NCI-H146 (cell line): ENCODE measurements at regions not wholly inside any gene's neighbourhood (a gene's known extent, or its start where the extent isn't known, plus 50 kb on each side); places are given as distances from the start of the nearest gene placed in this dataset.

Source experiments
- DNase-seq: peaks from one replicate; lab custom pipeline; 2025; lab: John Stamatoyannopoulos, UW

GRCh38 chr5:143761663-143762062 is 50.3 kb upstream of the HMHB1 start:
- no peak for DNase-seq

DNA sequence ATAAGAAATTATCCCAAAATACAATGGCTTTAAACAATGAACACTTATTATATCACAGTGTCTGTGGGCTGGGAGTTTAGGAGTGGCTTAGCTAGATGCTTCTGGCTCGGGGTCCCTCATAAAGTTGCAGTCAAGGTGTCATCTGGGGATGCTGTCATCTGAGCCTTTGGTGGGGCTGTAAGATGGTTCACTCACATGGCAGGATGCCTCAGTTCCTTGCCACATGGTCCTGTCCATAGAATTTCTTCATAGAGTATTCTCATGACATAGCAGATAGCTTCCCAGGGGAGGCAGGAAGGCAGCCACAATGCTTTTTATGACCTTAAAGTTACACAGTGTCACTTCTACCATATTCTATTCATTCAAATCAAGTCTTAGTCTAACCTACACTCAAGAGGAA is 51.2 kb upstream of the HMHB1 start:
- no peak for DNase-seq

DNA sequence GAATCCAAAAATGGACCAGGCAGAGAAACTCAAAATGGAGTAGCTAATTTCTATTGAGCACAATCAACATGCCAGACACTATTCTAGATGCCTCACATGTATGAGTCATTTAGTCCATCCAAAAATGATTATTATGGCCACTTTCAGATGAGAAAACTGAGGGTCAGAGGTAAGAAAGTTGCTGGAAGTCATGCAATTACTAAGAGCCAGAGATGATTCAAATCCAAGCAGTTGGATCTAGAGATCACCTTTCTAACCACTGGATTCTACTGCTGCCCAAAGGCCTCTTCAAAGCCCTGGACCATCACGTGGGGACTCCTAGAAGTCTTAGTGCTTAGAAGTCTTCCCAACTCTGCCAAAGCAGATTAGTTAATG is 51.8 kb upstream of the HMHB1 start:
- DNase-seq: no peak

DNA sequence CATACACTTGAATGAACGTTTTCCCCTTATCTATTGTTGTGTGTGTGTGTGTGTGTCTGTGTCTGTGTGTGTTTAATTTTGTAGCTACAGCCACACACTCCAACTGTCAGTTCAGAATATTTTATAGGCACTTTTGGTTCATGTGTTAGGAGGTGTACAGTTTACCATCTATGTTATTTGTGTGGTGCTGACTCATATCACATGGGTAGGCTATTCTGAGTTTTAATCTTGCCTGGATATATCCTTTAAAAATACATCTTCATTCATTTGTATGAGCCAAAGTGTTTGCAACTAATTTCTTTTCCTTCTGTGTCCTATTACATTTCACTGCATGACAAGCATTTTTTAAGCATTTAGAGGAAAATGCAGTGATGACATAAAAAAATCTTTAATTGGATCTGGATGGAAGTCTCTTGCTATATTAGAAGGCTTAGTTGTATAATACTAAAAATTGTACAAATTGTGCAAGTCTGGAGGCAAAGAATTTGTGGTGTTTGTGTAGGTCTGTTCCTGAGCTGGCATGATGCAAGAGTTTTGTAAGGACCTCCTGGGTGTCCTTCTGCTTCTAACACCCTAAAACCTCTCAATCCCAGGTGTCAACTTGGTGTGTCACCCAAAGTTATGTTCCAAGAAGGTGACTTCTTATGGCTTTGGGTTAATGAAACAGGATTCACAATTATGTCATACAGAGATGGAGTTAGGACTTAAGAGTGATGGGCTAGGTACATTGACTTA is 52.4 kb upstream of the HMHB1 start:
- no peak for DNase-seq

DNA sequence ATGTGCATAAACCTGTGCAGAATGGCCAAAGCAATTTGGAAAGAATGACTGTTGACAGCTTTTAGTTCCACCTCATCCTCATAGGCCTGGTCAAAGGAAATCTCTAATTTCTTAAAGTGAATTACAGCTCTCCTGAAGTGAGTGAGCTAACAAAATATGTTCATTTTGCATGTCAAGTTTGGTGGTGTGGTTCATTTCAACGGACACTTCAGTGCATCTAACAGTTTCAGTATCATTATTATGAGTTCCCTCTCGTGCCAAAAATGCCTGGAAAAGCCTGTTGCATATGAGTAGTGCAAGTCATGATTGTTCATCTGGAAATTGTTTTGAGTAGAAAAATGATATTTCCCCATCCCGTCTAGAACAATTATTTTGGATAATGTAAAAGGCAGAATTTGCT is 53.2 kb upstream of the HMHB1 start:
- DNase-seq: no peak

GRCh38 chr5:143758015-143758414 is 53.9 kb upstream of the HMHB1 start:
- no peak for DNase-seq

- DNase-seq: no peak
Observed at GRCh38 chr5:143757116-143757515, 54.8 kb upstream of the HMHB1 start.

DNA sequence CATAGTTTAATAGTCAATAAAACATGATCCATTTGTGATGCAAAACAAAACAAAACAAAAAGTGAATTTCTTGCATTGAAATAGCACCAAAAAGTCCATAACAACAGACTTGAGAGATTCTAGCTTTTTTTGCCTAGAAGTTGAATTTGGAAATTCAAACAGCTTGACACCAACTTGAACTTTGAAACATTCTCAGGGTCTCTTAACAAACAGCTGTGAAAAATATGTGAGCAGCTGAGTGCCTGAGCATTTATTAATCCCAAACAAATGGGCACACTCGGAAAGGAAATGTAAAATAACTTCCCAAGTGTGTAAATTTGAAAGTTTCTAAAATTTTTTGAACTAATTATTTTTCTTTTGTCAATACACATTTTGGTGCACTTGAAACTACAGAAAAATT is 56.0 kb upstream of the HMHB1 start:
- DNase-seq: no peak

DNA sequence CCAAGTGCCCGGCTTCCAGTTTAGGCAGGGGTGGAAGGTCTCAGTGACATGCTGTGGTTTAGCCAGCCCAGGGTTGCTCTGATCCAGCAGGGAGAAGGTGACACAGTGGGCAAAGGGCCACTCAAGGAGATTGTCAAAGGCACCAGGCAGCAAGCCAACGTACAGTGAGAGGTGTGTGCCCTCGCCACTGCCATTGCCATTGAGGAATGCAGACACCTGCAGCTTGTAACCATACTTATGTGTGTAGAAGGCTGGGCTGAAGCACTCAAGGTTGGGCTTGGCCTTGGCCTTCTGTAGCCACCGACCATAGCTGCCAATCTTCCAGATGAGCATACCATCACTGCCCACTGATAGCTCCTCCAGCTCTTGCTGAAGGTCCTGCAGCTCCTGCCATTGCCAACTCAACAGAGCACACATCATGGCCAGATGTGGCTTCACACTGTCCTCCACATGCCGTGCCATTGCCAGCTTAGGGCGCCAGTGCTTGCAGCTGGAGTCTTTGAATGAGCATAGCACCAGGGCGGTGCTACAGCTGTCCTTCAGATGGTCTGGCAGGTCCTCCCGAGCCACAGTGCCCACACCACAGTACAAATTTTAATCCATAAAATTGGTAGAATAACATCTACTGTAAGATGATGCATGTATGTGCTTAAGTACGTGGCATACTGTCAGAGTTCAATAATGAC is 59.7 kb upstream of the HMHB1 start:
- DNase-seq: no peak

DNA sequence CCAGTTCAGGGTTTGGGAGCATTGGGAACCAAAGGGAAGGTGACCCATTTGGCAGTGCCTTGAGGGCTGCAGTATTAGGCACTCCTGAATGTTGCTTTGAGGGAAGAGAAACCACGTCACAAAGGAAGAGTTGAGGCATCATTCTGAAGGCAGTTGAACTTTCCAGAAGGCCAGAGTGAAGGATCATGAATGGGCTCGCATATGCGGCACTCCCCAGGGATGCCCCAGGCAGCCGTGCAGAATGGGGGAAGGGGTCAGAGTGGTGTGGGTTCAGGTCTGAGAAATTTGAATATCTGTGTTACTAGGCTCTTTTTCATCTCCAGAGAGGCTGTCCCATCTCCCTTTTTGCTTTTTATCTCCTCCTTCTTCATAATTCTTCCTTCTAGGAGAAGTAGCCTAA is 60.6 kb upstream of the HMHB1 start:
- DNase-seq: no peak

GRCh38 chr5:143749581-143750205 is 62.3 kb upstream of the HMHB1 start:
- DNase-seq: no peak

DNA sequence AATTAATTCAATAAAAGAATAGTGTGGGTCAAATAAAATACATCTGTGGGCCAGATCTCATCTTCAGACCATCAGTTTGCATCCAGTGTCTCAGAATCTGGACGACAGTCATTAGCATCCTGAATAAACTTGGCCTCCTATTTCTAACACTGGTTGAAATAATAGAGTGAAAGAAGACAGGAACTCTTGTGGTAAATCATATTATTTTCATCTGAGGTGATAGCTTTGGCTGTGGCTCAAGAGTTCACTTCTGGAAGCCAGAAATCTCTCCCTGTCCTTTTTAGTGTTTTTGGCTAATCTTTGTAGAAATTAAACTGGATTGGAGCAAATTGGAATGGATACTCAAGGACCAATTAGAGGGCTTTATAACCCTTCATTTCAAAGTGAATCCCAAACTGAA is 63.4 kb upstream of the HMHB1 start:
- DNase-seq: no peak

- no peak for DNase-seq
Observed at GRCh38 chr5:143742951-143743350, 69.0 kb upstream of the HMHB1 start.

- DNase-seq: no peak
Observed at GRCh38 chr5:143741421-143741820, 70.5 kb upstream of the HMHB1 start.

DNA sequence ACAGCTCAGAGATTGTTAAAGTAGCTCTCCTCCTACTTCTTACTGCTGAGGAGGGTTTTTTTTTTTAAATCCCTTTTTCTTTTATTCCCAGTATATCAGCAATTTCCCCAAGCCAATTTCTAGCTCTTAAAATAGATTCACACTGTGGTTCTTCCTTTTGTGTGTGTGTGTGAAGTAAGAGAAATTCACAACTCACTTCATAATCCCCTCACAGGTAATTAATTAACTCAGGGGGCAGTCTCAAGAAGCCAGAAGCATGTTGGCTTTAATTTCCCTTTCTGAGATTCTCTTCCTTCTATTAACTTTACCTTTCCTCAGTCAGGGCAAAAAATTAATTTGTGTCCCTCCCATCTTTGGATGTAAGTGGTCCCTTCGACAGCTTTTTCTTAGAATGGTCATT is 71.0 kb upstream of the HMHB1 start:
- DNase-seq: no peak

- DNase-seq: no peak
Observed at GRCh38 chr5:143739746-143740145, 72.2 kb upstream of the HMHB1 start.

DNA sequence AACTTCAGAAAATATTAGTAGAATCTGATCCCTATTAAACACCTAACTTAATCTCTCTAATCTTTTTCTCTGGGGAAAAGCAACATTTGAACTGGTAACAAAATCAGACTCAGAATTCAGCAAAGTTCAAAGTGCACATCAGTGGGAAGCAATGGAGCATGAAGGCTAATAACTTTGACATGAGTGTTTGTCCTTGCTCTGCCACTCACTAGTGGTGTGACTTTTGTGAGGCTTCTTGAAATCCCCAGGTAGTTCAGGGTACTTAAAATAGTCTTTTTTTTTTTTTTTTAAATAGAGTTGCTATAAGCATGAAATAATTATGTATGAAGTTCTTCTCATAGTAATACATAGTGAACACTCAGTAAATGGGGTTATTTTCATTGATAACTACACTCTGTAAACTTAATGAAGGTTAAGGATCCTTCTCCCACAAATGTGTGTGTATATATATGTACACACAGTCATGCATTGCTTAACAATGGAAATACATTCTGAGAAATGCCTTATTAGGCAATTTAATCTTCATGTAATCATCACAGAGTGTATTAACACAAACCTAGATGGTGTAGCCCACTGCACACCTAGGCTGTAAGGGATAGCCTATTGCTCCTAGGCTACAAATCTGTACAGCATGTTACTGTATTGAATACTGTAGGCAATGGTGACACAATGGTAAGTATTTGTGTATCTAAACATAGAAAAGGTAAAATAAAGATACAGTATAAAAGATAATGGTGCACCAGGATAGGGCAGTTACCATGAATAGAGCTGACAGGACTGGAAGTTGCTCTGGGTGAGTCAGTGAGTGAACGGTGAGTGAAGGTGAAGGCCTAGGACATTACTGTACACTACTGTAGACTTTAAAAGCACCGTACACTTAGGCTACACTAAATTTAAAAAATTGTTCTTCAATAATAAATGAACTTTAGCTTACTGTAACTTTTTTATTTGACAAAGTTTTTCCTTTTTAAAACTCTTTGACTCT is 73.3 kb upstream of the HMHB1 start:
- DNase-seq: no peak

- DNase-seq: no peak
Observed at GRCh38 chr5:143737062-143737461, 74.9 kb upstream of the HMHB1 start.

- DNase-seq: no peak
Observed at GRCh38 chr5:143734456-143734780, 77.5 kb upstream of the HMHB1 start.

DNA sequence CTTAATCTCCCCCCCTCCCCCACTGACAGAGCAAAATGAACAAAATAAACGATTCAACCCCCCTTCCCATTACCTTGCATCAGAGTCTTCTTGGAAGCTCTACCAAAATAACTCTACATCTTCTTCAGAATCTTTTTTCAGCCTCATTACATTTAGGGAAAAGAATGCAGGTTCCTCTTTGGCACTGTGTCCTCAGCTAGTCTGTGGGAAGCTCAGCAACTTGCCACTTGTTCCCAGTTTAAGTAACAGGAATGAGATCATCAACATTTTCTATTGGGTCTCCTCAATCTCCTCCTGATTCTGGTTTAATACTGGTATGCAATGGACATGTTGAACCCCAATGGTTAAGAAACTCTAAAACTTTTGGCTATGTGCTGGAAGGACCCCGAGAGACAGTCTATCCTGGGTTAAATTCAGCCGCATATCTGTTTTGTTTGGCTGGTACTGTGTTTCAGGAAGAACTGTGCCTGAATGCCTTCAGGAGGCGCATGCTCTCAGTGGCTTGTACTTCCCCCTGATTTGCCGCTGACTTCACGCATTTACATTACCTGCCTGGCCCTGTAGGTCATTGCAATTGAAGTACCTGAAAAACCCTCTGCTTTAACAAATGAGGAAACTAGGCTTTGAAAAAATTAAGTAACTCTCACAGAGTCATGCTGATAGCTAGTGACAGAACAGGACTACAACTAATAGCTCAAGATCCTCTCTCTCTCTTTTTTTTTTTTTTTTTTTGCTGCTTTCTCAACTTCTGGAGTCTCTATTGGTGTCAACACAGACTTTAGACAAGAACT is 78.1 kb upstream of the HMHB1 start:
- no peak for DNase-seq

DNA sequence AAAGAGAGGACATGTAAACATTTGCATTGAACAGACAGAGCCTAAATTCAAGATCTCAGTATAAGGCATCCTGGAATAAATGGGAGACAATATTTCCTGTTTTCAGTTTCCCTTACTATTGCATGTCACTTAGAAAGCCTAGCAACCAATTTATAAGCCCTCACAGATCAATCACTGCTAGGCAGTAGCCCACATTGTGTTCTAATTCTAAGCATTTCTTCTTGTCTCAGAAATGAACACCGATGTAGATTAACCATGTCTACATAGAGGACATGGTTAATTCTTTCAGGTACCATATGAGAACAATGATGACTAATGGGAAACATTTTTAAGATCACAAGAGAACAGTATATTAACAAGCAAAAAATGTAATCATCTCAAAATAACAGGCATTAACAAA is 79.6 kb upstream of the HMHB1 start:
- no peak for DNase-seq
